ENCODE measurements at regions not wholly inside any gene's neighbourhood (a gene's known extent, or its start where the extent isn't known, plus 50 kb on each side); places are given as distances from the start of the nearest gene placed in this dataset.

GRCh38 chr13:97852181-97852874, 101.1 kb upstream of the IPO5 start:
- no peak for TF ChIP-seq CTCF (IDR thresholded peaks at IDR 0.05)
- H3K36me3 ChIP-seq (ENCODE audit: control insufficient read depth, insufficient read depth, low read length): no peaks in the 10 kb centered on the region
- 72% methylated on average over 5 of the region's 5 CpGs for WGBS (ENCODE audit: insufficient coverage)
- intact Hi-C loops (cut with micrococcal nuclease): loop anchor here (10.0 kb wide), 1 partner anchor 822 kb away; no protein-coding TSS in a partner anchor
- DNase-seq (no peak), ATAC-seq (no peak)
- Mint-ChIP-seq H3K9me3 (peaks cover 0 to 6% of the 10 kb centered on the region in 2 donors), H3K4me1 (no peaks in the 10 kb centered on the region), H3K4me3 (no peak overlapping the region), H3K27ac (no peak overlapping the region), H3K36me3 (no peaks in the 10 kb centered on the region), H3K27me3 (ENCODE audit: low read depth in 2 of 2) (peaks cover 0 to 8% of the 10 kb centered on the region in 2 donors)
- H3K4me3 ChIP-seq (ENCODE audit: low read length): no peak overlapping the region
- no peak overlapping the region for H3K27ac ChIP-seq (ENCODE audit: low read length)
- no peaks in the 10 kb centered on the region for H3K4me1 ChIP-seq (ENCODE audit: control insufficient read depth, insufficient read depth, low read length)
- no peaks in the 10 kb centered on the region for H3K27me3 ChIP-seq (ENCODE audit: control insufficient read depth, insufficient read depth, low read length)
- H3K9me3 ChIP-seq (ENCODE audit: control insufficient read depth, insufficient read depth, low read length): no peaks in the 10 kb centered on the region

- no peak overlapping the region for H3K27ac Mint-ChIP-seq
- no peak for TF ChIP-seq CTCF (IDR thresholded peaks at IDR 0.05)
Observed at GRCh38 chr13:97853550-97853949, 99.9 kb upstream of the IPO5 start.

DNA sequence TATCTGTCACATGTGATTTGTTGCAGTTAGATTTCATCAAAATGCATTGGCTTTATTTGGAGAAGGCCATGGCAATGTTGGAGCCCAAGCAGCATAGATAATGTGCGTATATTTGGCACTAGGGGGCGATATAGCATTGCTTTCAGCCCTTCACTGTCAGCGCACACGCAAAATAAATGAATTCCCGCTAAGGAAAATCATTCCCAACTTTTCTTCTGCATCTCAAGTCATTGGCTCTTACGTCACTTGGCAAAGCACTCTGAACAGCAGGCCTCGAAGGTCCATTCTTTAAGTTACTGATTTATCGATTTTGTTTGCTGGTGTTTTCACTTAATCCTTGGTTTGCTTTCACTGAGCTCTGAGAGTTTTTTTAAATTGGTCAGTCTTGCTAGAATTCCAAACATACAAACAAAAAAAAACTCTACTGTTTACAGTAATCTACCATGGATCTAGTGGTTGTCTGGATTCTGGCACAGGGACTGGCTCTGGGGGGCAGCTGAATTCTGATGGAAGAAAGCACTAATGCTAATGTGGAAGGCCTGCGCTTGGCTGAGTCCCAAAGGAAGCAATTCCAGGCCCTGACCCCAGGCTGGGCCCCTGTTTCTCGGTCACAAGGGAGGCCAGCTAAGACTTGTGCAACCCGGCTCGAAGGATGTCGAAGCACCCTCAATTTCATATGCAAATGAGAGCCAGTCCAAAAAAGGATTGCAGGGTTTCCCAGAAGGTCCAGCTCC, 97.7 kb upstream of the IPO5 start:
- H3K27ac ChIP-seq (ENCODE audit: low read length): no peak overlapping the region
- H3K27me3 ChIP-seq (ENCODE audit: control insufficient read depth, insufficient read depth, low read length): no peaks in the 10 kb centered on the region
- peak; percentile 25 for TF ChIP-seq CTCF (IDR thresholded peaks at IDR 0.05)
- H3K4me3 ChIP-seq (ENCODE audit: low read length): no peak overlapping the region
- 50% methylated on average over 13 of the region's 13 CpGs for WGBS (ENCODE audit: insufficient coverage)
- no peaks in the 10 kb centered on the region for H3K36me3 ChIP-seq (ENCODE audit: control insufficient read depth, insufficient read depth, low read length)
- peaks cover 0 to 6% of the 10 kb centered on the region in 2 donors for H3K9me3 Mint-ChIP-seq
- no peaks in the 10 kb centered on the region for H3K4me1 ChIP-seq (ENCODE audit: control insufficient read depth, insufficient read depth, low read length)
- H3K27me3 Mint-ChIP-seq (ENCODE audit: low read depth in 2 of 2): peaks cover 0 to 3% of the 10 kb centered on the region in 2 donors
- H3K4me3 Mint-ChIP-seq: no peak overlapping the region
- H3K27ac Mint-ChIP-seq: no peak overlapping the region
- no peak for ATAC-seq
- intact Hi-C loops (cut with micrococcal nuclease): loop anchor here (10.0 kb wide), 1 partner anchor 819 kb away; no protein-coding TSS in a partner anchor
- peak in 1 of 2 donors; percentile 46 for DNase-seq
- no peaks in the 10 kb centered on the region for H3K9me3 ChIP-seq (ENCODE audit: control insufficient read depth, insufficient read depth, low read length)
- no peaks in the 10 kb centered on the region for H3K36me3 Mint-ChIP-seq
- no peaks in the 10 kb centered on the region for H3K4me1 Mint-ChIP-seq

More at GRCh38 chr13:97853550-97853949, 99.9 kb upstream of the IPO5 start:
- Mint-ChIP-seq H3K4me1 (no peaks in the 10 kb centered on the region), H3K9me3 (peaks cover 0 to 6% of the 10 kb centered on the region in 2 donors), H3K36me3 (no peaks in the 10 kb centered on the region), H3K4me3 (no peak overlapping the region), H3K27me3 (ENCODE audit: low read depth in 2 of 2) (peaks cover 3 to 8% of the 10 kb centered on the region in 2 donors)
- Histone ChIP-seq H3K4me1 (ENCODE audit: control insufficient read depth, insufficient read depth, low read length) (no peaks in the 10 kb centered on the region), H3K4me3 (ENCODE audit: low read length) (no peak overlapping the region), H3K36me3 (ENCODE audit: control insufficient read depth, insufficient read depth, low read length) (no peaks in the 10 kb centered on the region), H3K9me3 (ENCODE audit: control insufficient read depth, insufficient read depth, low read length) (no peaks in the 10 kb centered on the region), H3K27me3 (ENCODE audit: control insufficient read depth, insufficient read depth, low read length) (no peaks in the 10 kb centered on the region), H3K27ac (ENCODE audit: low read length) (no peak overlapping the region)
- DNase-seq: no peak
- 87% methylated on average over 3 of the region's 4 CpGs for WGBS (ENCODE audit: insufficient coverage)
- ATAC-seq: no peak
- intact Hi-C loops (cut with micrococcal nuclease): loop anchor here (10.0 kb wide), 1 partner anchor 821 kb away; no protein-coding TSS in a partner anchor

All from natural killer cell (primary cell).